Activated naive CD8-positive, alpha-beta T cell treated with anti-CD3 and anti-CD28 coated beads for 36 hours (primary cell): ENCODE measurements at regions not wholly inside any gene's neighbourhood (a gene's known extent, or its start where the extent isn't known, plus 50 kb on each side); places are given as distances from the start of the nearest gene placed in this dataset.

Experiments
- DNase-seq: peaks from one replicate; pipeline ENCODE4 v3.0.0; 2021
- H3K27ac Mint-ChIP-seq: one replicate; pipeline ENCODE4 v1.8.0; 2022; ENCODE audit warnings: mild to moderate bottlenecking, moderate library complexity, mixed read lengths
- H3K27me3 Mint-ChIP-seq: one replicate; pipeline ENCODE4 v1.8.0; 2022; ENCODE audit warnings: mild to moderate bottlenecking, mixed read lengths
- H3K36me3 Mint-ChIP-seq: one replicate; pipeline ENCODE4 v1.8.0; 2021; ENCODE audit warnings: mild to moderate bottlenecking, mixed read lengths
- H3K4me1 Mint-ChIP-seq: one replicate; pipeline ENCODE4 v1.8.0; 2021; ENCODE audit warnings: mixed read lengths
- H3K4me3 Mint-ChIP-seq: one replicate; pipeline ENCODE4 v1.8.0; 2022; ENCODE audit warnings: mild to moderate bottlenecking, moderate library complexity, mixed read lengths
- H3K9me3 Mint-ChIP-seq: one replicate; pipeline ENCODE4 v1.8.0; 2022; ENCODE audit warnings: mixed read lengths

- H3K27me3 Mint-ChIP-seq = no peaks in the 10 kb centered on the region
- no peaks in the 10 kb centered on the region for H3K4me1 Mint-ChIP-seq
- H3K27ac Mint-ChIP-seq = no peak overlapping the region
- DNase-seq = no peak
- H3K36me3 Mint-ChIP-seq = no peaks in the 10 kb centered on the region
- H3K4me3 Mint-ChIP-seq = no peak overlapping the region
- H3K9me3 Mint-ChIP-seq = no peaks in the 10 kb centered on the region
Observed at GRCh38 chr4:1576304-1576960, 107.7 kb downstream of the FAM53A start.

GRCh38 chr4:1575418-1576303 lies 108.5 kb downstream of the FAM53A start:
- H3K4me1 Mint-ChIP-seq = no peaks in the 10 kb centered on the region
- H3K36me3 Mint-ChIP-seq = no peaks in the 10 kb centered on the region
- H3K9me3 Mint-ChIP-seq = no peaks in the 10 kb centered on the region
- no peak overlapping the region for H3K27ac Mint-ChIP-seq
- H3K27me3 Mint-ChIP-seq = no peaks in the 10 kb centered on the region
- DNase-seq = no peak
- no peak overlapping the region for H3K4me3 Mint-ChIP-seq

GRCh38 chr4:1574601-1575417 lies 109.3 kb downstream of the FAM53A start:
- Mint-ChIP-seq H3K4me1 (no peaks in the 10 kb centered on the region), H3K27me3 (no peaks in the 10 kb centered on the region), H3K9me3 (no peaks in the 10 kb centered on the region), H3K4me3 (no peak overlapping the region), H3K36me3 (no peaks in the 10 kb centered on the region), H3K27ac (no peak overlapping the region)
- DNase-seq = no peak

- H3K4me1 Mint-ChIP-seq = no peaks in the 10 kb centered on the region
- H3K27me3 Mint-ChIP-seq = no peaks in the 10 kb centered on the region
- no peaks in the 10 kb centered on the region for H3K36me3 Mint-ChIP-seq
- H3K27ac Mint-ChIP-seq = no peak overlapping the region
- no peak for DNase-seq
- no peak overlapping the region for H3K4me3 Mint-ChIP-seq
- no peaks in the 10 kb centered on the region for H3K9me3 Mint-ChIP-seq
Observed at GRCh38 chr4:1573830-1574459, 110.2 kb downstream of the FAM53A start.

- Mint-ChIP-seq H3K27me3 (no peaks in the 10 kb centered on the region), H3K4me1 (no peaks in the 10 kb centered on the region), H3K36me3 (no peaks in the 10 kb centered on the region), H3K27ac (no peak overlapping the region), H3K9me3 (no peaks in the 10 kb centered on the region), H3K4me3 (no peak overlapping the region)
- DNase-seq = no peak
Observed at GRCh38 chr4:1572964-1573720, 111.0 kb downstream of the FAM53A start.

- no peaks in the 10 kb centered on the region for H3K27me3 Mint-ChIP-seq
- no peaks in the 10 kb centered on the region for H3K4me1 Mint-ChIP-seq
- DNase-seq = no peak
- no peaks in the 10 kb centered on the region for H3K36me3 Mint-ChIP-seq
- H3K4me3 Mint-ChIP-seq = no peak overlapping the region
- H3K9me3 Mint-ChIP-seq = no peaks in the 10 kb centered on the region
- no peak overlapping the region for H3K27ac Mint-ChIP-seq
Observed at GRCh38 chr4:1572521-1572920, 111.6 kb downstream of the FAM53A start.

GRCh38 chr4:1572010-1572385 lies 112.1 kb downstream of the FAM53A start:
- Mint-ChIP-seq H3K27me3 (no peaks in the 10 kb centered on the region), H3K36me3 (no peaks in the 10 kb centered on the region), H3K9me3 (no peaks in the 10 kb centered on the region), H3K27ac (no peak overlapping the region), H3K4me1 (no peaks in the 10 kb centered on the region), H3K4me3 (no peak overlapping the region)
- no peak for DNase-seq

GRCh38 chr4:1571165-1572009 lies 112.7 kb downstream of the FAM53A start:
- Mint-ChIP-seq H3K4me1 (no peaks in the 10 kb centered on the region), H3K9me3 (no peaks in the 10 kb centered on the region), H3K27ac (no peak overlapping the region), H3K4me3 (no peak overlapping the region), H3K36me3 (no peaks in the 10 kb centered on the region), H3K27me3 (no peaks in the 10 kb centered on the region)
- DNase-seq = no peak

- H3K9me3 Mint-ChIP-seq = no peaks in the 10 kb centered on the region
- peaks cover 4% of the 10 kb centered on the region for H3K27me3 Mint-ChIP-seq
- no peak overlapping the region for H3K27ac Mint-ChIP-seq
- no peak for DNase-seq
- H3K36me3 Mint-ChIP-seq = no peaks in the 10 kb centered on the region
- H3K4me1 Mint-ChIP-seq = peaks cover 3% of the 10 kb centered on the region
- H3K4me3 Mint-ChIP-seq = no peak overlapping the region
Observed at GRCh38 chr4:1570291-1571164, 113.6 kb downstream of the FAM53A start.

- Mint-ChIP-seq H3K4me3 (no peak overlapping the region), H3K9me3 (no peaks in the 10 kb centered on the region), H3K4me1 (peaks cover 3% of the 10 kb centered on the region), H3K27ac (no peak overlapping the region), H3K36me3 (no peaks in the 10 kb centered on the region), H3K27me3 (peaks cover 4% of the 10 kb centered on the region)
- DNase-seq = no peak
Observed at GRCh38 chr4:1569461-1570151, 114.5 kb downstream of the FAM53A start.

- peaks cover 6% of the 10 kb centered on the region for H3K27me3 Mint-ChIP-seq
Observed at GRCh38 chr4:1568855-1569460, 115.2 kb downstream of the FAM53A start.

More at GRCh38 chr4:1568855-1569460, 115.2 kb downstream of the FAM53A start:
- no peak overlapping the region for H3K27ac Mint-ChIP-seq
- H3K9me3 Mint-ChIP-seq = no peaks in the 10 kb centered on the region
- DNase-seq = no peak
- H3K36me3 Mint-ChIP-seq = no peaks in the 10 kb centered on the region
- peaks cover 3% of the 10 kb centered on the region for H3K4me1 Mint-ChIP-seq
- H3K4me3 Mint-ChIP-seq = no peak overlapping the region
